ENCODE measurements at regions not wholly inside any gene's neighbourhood (a gene's known extent, or its start where the extent isn't known, plus 50 kb on each side); places are given as distances from the start of the nearest gene placed in this dataset.

DNA sequence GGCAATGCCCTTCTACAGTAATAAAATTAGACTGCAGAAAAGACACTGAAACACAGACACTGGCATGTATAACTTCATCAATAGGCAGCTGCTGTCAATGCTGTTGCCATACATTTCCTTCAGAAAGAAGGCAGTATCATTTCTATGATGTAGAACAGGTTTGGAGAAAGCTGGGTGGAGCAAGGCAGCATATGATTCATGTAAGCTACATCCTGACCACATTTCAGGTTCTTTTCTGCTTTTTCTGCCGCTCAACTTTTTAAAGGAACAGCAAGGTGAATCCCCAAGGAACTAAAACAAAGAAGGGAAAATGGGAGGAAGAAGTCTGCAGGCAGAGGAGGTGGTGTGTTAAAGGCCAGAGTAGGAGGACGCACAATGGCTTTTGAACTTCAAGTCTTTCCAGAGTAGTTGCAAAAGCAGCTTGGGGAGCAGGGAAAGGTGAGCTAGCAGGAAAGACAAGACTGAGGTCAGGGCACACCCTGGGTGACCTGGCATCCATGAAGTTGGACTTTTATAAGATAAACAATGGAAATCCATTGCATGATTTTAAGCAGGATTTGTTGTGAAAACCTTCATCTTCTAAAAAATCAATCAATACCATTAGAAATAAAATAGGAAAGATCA, 142.1 kb downstream of the MED10 start:
- TF ChIP-seq CTCF (IDR thresholded peaks at IDR 0.05; ENCODE audit: low read length) (no peak), EZH2 (IDR thresholded peaks at IDR 0.05; ENCODE audit: borderline replicate concordance, low read length) (no peak)
